Right hindlimb (tissue), 1 donor: ENCODE measurements at regions not wholly inside any gene's neighbourhood (a gene's known extent, or its start where the extent isn't known, plus 50 kb on each side); places are given as distances from the start of the nearest gene placed in this dataset.
A peak's percentile ranks its signal among the peaks of the same experiment; 100 is the strongest.

Experiments used
- DNase-seq: peaks from one replicate; pipeline ENCODE4 v3.0.0-alpha.2; 2018

DNA sequence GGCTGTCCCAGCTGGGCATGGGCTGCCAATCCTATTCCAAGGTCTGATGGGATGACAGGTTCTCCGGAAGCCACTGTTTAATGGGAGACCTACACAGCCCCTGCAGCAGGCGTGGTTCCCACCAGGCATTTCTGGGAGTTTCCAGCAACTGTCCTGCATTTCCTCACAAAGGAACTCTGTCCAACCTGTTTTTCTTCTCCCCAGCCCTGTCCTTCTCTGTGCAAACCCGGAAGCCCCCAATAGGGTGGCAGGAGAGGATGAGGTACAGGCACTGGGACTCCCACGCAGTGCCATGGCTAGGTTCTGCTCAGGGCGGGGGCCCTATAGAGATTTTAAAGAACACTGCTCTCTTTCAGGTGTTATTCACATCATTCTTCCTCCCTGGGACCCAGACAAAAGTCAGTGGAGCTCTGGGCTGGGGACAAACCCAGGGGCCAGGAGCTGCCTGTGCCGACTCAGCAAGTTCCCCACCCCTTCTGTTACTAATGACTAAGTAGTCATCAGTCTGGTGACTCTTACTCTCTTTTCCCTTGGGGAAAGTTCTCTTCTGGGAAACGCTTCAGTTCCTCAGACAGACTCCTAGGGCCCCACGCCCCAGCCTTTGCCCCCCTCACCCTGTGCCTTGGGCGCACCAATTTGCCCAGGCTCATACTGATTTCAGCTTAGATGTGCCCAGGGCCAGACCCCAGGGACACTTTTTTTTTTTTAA is 97.7 kb downstream of the CD47 start:
- DNase-seq, result no peak

DNA sequence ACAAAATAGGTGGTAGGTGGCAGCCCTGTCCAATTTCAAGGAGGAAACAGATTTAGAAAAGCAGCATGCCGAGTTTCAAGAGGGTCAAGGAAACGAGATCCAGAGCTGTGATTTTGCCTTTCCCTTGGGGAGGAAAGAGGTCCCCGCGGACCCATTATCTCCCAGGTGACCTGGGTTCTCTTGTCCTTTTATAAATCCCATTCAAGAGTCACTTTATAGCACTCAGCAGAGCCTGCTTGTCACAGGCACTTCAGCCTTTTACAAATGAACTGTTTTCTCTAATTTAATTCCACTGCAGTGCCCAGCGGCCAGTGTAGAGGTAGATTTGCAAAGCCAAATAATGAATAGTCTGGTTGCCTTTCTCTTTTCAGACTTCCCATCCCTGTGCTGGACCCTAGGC is 99.9 kb downstream of the CD47 start:
- no peak for DNase-seq

DNA sequence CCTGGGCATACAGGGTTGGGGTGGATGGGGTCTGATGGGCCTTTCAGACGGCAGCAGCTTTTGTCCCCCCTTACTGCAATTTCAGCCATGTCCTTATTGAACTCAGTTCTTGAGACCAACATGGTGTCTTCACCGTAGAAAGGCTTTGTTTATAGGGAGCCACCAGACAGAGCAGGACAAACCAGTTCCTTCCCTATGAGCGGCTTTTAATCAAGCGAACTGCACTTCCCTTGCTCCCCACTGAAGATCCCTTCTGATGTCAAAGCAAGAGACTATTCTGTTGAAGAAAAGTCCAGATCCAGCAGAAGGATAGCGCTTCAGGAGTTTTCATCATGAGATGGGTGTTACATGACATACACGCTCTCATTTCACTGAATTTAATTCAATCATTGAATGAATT is 100.4 kb downstream of the CD47 start:
- DNase-seq, result no peak

DNA sequence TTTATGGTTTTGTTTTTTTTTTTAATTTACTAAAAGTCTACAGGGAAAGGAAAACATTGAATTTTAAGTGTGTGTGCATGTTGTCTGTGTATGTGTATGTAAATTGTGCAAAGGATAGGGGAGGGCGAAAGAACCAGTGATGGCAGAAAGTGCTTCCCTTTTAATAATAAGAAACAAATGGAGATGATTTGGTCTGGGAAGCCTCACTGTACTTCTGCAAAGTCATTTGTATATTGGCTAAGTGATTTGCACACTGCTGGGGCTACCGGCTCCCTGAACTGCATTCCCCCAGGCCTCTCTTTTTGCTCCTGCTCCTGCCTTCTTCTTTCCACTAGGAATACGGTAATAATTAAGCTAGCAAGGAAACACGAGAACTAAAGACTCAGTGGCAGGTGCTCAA is 101.2 kb downstream of the CD47 start:
- DNase-seq, result no peak

DNA sequence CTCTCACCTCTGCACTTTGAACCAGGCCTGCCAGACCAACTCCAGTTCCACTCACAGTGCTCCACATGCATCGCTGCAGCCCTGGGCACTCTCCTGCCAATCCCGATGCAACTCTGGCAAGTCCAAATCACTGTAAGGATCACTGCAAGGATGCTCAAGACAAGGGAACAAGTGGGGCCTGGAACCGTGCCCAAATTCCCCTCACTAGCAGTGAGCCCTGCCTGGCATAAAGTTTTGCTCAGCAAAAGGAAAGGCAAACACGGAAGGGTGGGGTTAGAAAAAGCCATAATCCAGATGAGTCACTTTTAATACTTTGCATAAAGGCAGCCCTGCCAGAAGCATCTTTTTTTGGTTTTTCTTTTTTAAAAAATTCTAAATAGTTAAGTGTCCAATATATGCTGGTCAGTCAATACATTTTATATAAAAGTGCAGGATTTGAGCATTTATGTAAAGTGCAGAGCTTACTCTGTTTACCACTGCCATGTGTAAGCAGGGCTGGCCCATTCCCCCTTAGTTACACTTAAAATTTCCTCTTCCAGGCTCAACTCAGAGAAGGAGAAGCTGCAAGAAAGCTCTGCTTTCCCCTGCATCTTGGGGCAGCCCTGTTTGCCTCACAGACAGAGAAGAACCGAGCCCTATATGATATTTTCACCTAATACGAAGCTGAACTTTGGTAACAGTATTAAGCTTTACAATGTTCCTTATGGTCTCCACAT is 102.2 kb downstream of the CD47 start:
- peak; percentile 51 for DNase-seq

DNA sequence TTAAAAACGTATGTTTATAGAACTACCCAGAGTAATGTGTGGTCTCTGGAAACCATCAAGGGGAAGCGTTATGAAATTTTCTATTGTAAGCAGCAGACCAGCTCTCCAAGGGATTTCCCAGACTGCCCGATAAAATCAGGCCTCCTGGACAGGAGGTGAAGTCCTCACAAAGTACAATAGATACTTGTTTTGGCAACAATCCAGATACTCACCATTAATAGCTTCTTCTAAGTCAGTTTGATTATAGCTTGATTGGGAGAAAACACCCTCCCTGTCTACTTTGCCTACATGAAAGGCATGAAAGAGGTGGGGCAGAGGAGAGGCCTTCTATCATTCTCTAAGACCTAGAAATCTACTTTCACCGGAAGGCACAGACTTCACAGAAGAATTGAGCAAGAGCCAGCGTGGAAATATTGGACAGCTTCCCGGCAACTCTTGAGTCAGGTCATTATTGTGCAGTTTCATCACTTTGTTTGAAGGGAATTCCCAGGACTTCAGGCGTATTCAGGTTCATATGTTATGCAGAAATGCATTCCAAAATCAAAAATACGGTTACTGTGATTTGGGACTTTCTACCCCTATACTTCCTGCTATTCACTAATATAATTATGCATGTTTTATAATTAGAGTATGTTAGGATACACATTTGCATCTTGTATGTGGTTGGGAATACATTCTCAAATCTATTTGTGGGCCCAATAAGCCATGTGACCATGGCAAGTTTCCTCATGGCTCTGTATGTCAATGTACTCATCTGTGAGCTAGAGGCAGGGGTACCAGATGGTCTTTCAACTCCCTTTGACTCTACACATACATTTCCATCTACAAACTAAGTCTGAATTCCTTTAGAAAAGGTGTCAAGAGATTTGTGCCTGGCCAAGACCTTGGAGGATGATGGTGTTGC is 103.5 kb downstream of the CD47 start:
- DNase-seq, result peak; percentile 89

DNA sequence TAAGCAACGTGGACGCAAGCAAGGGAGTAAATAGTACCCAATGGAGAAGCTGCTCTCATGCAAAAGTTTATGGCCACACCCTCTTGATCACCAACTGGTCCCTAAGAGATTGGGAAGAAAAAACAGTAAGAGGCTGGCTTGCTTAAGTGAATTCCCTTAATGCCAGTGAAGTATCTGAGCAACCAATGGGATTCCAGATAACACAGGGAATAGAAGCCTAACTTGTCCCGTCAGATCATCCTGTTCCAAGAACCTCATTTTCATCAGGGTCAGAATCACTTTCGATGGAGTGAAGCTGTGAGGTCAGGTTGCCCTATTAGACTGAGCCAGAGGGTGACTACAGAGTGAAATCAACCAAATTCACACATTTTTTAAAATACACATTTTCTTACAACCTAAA is 104.3 kb downstream of the CD47 start:
- no peak for DNase-seq

DNA sequence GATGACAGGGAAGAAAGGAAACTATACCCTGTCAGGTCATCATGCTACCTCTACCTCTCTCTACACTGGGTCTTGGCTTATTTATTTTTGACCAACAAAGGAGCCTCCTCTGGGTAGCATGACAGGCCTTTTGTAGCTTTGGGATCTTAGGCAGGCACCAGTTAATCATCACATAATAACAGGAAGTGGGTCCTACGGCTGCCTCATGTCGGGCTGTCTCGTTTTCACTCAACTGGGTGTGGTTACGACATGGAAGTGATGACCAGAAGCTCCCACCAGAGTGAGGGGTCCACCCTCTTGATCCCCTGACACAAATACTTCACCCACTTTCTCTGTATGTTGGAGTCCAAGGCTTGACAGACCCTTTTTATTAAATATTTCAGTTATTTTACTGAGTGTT is 105.3 kb downstream of the CD47 start:
- DNase-seq, result no peak

DNA sequence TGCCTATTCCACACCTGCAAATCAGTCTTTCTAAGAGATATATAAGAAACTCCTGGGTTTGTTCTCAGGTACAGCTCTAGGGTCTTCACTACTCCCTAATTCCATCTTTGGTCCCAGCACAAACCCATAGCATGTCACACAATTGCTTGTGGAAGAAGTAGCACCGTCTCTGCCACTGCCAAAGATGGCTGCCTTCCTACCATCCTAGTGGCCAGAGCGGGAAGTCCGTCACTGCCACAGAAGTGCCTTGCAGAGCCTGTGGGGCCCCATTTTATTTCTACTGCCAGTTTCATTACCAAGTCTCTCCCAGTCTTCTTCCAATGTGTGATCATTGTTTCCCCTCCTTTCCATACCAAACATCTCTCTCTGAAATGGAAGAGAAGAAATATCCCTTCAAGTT is 107.6 kb downstream of the CD47 start:
- DNase-seq, result no peak

DNA sequence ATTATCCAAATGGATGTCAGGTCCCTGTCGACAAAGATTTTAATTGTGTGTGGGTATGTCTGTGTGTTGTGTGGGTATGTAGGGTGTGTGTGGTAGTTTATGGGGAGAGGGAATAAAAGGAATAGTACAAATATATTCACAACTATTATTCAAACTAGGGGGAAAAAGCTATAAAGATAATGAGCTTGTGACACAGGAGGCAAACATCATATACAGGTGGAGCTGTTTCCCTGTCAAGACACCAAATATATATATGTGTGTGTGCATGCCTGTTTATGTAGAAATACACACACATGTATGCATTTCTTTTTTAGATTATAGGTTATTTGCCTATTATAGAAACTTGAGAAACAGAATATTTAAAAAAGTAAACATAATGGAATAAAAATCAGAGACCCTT is 108.7 kb downstream of the CD47 start:
- no peak for DNase-seq

DNA sequence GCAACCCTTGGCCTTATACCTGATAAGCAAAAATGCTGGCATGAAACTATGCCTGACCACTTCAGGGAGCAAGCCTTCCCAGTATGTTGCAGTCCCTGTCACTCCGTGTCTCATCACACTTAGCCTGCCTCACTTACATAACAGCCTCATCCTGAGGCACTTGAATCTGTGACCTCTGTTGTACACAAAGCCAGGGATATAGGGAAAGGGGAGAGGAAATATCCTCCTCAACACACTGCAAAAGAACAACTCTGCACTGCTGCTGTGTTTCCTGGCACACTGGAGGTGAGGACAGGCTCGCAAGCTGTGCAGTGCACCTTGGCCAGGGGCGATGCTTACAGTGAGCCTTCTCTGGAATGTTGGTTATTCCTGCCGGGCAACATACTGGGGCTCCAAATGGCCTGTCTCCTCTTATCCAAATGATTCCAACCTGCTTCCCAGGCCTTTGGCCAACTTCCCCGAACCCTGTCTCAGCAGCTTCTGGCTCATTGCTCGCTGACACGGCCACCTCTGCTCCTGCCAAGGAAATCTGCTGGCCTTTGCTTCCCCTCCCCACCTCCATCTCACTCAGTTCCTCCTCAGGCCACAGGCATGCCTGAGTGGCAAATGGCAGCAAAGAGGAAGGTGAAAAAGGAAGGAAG is 109.2 kb downstream of the CD47 start:
- peak; percentile 71 for DNase-seq

DNA sequence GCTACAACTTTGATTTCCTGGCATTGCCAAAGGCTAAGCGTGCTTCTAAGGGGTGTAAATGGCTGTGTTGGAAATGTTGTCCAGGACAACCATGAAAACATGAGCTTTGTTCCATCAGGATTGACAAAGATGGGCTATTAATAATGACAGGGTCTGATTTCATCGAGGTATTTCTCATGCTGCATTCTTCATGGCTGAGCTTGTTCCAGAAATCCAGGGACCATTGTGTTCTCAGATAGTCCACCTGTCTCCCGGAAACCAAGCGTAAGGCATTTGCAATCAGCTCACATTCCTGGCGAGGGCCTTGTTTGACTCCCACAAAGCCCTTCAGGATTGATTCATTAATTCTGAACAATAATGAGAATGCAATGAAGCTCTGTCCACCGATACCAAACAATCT is 111.3 kb downstream of the CD47 start:
- DNase-seq, result no peak

DNA sequence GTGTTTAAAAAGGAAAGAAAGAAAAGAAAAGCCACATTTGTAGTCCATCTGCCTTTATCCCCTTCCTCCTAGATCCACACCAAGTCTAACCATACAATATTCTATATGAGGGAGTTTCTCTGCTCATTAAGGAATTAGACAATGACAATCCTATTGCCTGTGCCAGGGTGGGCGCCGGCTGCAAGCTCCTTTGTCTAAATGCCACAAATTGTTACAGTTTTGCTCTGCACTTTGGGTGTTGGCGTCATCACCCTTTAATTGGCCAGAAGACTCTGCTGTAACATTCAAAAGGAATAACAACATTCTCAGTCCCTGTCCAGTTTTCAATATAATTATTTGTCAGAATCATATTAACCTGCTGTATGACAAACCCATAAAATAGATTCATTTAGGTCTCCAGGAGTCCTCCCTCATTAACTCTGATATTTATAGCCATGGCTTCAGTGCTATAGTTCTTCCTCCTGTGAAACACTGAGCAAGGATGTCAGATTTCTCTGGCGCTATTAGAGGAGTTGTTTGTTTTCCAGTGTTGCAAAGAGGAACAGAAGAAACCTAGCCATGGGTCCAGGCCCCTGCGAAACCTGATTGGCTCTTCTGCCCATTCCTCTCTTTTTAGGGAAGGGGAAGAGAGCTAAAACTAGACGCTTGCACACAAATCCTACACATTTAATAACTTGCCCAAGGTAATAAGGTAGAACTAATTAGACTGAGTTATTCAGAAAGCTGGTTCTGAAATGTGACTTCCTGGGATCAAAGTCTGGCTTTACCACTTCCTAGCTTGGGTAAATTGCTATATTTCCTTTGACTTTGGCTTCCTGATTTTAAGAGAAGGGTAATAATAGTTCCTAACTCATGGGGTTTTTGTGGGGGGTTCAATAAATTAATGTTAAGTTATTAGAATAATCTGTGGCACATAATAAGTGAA is 112.4 kb downstream of the CD47 start:
- no peak for DNase-seq

DNA sequence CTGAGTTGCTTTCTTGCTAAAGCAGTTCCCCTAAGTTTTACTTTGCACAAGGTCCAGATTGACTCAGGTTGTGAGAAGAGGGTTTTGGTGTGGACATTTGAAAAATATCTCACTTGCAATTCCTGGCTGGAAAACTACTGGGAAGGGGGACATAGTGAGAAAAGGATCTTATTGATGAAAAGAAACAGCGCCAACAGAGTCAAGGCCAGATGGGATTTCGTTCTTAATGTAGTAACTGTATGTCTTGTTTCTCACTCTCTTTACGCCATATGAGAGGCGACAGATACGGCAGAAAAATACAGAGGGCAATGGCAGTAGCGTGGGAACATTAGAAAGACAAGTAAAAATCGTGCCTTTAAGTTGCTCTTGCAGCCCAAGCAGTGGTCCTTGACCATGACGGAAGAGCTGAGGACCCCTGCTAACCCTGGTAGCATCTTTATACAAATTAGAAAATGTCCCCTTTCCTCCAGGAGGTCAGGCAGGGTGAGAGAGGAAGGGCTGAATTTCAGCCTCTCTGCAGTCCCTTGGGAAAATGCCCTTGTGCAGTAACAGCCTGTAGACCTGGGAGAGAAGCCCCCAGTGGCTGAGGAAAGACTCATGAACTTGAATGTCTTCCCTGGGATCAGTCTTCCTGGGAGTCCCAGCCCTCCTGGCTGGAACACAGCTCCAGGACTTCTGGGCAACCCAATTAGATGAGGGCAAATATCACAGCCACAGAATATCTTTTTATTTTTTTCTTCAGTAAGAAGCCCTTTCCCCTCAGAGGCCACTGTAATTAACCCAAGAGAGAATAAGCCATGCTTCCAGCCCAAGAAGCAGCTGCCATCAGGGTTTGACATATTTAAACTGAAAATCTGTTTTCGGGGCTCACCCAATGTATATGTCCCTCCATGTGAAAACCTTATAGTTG is 113.4 kb downstream of the CD47 start:
- no peak for DNase-seq

DNA sequence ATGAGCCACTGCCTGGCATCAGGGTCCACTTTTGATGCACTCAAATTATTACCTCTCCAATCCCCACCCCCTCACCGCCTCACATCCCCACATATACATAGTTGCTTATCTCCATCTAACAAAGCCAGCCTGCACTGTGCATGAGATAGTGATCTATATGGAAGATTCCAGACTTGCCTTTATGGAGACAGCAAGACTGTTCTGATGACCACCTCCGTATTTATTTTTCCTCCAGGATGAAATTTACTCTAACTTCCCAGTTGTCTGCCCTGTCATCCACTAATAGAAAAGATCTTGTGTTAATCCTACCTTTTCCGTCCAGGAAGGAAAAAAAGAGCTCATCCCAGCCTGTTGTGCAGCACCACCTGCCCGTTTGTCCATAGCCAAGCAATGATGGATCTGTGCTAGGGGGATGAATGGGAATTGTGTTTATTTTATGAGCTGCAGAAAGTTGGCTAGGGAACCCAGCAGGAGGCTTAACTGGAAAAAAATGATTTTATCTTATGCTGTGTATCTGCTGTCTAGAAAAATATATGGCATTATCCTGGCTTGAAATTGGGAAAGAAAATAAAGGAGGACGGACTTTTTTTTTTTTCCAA is 114.5 kb downstream of the CD47 start:
- peak; percentile 27 for DNase-seq

DNA sequence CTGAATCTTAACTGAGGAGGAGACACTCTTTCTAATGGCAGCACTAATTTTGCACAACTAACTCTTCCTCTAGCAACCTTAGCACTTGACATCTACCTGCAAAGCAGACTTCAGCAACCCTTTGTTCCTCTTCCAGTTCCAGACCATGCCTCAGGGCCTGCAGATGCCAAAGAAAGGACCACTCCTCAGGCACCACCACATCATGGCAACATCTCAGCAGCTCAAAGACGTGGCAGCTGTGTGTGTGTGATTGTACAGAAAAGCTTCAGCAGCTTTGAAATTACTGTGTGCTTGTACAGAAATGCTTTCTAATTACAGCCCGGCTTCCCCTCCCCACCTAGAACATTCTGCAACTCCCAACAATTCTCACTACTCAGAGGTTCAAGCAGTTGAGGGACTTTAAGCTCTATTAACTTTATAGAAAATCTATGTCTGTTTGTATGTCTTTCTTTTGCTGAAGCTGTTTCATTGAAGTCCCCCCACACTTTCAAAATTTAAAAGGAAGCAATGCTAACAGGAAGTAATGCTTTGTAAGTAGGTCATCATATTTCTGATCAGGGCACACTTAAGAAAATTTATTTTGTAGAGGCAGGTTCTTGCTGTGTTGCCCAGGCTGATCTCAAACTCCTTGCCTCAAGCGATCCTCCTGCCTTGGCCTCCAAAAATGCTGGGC is 115.2 kb downstream of the CD47 start:
- DNase-seq, result no peak

DNA sequence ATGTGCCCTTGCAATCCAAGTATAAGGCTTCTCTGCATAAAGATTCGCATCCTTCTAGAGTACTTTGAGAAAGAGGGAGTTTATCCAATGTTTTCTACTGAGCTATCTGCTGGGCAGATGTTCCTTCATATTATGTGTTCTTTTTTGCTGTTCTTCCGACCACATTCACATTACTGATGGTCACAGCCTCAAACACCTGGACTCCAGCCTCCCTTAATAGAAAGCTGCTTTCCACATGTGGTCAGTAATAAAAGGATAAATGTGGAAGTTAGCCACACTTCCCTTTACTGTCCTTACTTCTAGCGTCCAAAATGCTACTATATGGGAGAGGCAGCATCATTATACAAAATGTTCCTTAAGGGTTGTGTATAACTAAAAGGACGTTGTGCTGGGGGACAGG is 116.9 kb downstream of the CD47 start:
- DNase-seq, result no peak

DNA sequence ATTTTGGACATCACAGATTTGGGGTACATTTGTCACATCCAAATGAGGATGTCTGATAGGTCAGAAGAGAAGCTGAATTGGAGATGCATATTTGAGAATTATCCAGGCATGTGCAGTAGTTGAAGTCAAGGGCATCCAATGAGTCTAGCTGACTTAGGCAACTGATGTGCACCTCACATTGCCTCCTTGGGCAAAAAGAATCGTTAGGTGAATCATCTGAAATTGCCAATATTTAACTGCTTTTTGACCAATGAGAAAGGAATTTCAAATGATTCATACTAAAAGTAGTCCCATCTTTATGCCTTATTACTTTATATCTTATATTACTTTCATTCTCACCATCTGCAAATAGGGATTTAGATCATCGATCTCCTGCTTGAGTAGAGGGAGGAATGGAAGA is 117.7 kb downstream of the CD47 start:
- DNase-seq, result no peak

DNA sequence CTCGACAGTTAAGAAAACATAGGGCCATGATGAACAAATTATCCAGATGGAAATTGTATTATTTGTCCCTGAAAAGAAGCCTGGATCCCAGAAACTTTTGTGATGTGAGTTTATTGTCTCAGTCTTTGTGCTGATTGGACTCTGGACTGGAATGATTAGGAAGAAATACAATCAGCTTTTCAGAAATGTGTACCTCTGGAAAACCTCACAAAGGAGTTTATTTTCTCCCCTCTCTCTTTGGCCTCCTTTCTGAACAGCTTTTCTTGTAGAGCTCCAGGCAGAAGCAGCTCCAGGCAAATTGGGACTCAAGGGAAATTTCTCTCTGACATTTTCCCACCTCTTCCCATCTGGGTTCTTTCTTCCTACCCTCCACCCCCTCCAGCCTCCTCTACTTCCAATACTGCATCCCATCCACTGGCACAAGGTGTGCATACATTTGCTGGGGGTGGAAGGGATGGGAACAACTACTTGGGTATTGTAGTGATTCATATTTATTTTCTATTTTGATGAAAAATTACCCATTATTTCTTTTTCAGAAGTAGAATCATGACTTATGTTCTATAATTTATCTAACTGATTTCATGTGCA is 119.7 kb downstream of the CD47 start:
- no peak for DNase-seq
